ENCODE measurements at regions not wholly inside any gene's neighbourhood (a gene's known extent, or its start where the extent isn't known, plus 50 kb on each side); places are given as distances from the start of the nearest gene placed in this dataset.

- TF ChIP-seq ZFP3 (CRISPR knock-in tag; IDR thresholded peaks at IDR 0.05) = no peak
- no peak for TF ChIP-seq RARB (CRISPR knock-in tag; IDR thresholded peaks at IDR 0.05)
- TF ChIP-seq ARNTL (CRISPR knock-in tag; IDR thresholded peaks at IDR 0.05; ENCODE audit: borderline replicate concordance, low read depth) = no peak
- no peak for TF ChIP-seq OSR1 (CRISPR knock-in tag; IDR thresholded peaks at IDR 0.05)
- TF ChIP-seq ESRRG (CRISPR knock-in tag; IDR thresholded peaks at IDR 0.05) = no peak
- TF ChIP-seq CREB5 (CRISPR knock-in tag; IDR thresholded peaks at IDR 0.05; ENCODE audit: low read depth) = no peak
- TF ChIP-seq ZFP30 (CRISPR knock-in tag; IDR thresholded peaks at IDR 0.05) = no peak
These were observed 56.9 kb upstream of the TNRC6B start for GRCh38 chr22:40120848-40121247.

All from SK-N-SH treated with all-trans-retinoic acid at 6 μM for 48 hours (cell line).